HAP-1 (cell line): ENCODE measurements at regions not wholly inside any gene's neighbourhood (a gene's known extent, or its start where the extent isn't known, plus 50 kb on each side); places are given as distances from the start of the nearest gene placed in this dataset.
A peak's percentile ranks its signal among the peaks of the same experiment; 100 is the strongest.
"Not testable (repeated sequence)": the region's sequence is repeated elsewhere in the genome, so short reads cannot be mapped to it uniquely, and the experiment has no call there.

Source experiments
- DNase-seq, 2 experiments: peaks; one replicate each; pipeline ENCODE4 v3.0.0-alpha.2; 2016 to 2020; ENCODE audit warnings: low spot score in 2 of 2
- H3K27me3 ChIP-seq: fragments of 250-450 bp; sonication (Bioruptor Pico); 2 replicates; pipeline ENCODE4 v1.5.1; 2020; ENCODE audit warnings: low read depth, mild to moderate bottlenecking, moderate library complexity
- H3K36me3 ChIP-seq: fragments of 250-450 bp; sonication (Bioruptor Pico); replicated peaks from 2 replicates; pipeline ENCODE4 v1.5.1; 2020; ENCODE audit warnings: mild to moderate bottlenecking
- H3K4me1 ChIP-seq: fragments of 250-450 bp; sonication (Bioruptor Pico); 2 replicates; pipeline ENCODE4 v1.5.1; 2020; ENCODE audit warnings: mild to moderate bottlenecking
- H3K4me3 ChIP-seq: fragments of 250-450 bp; sonication (Bioruptor Pico); 2 replicates; pipeline ENCODE4 v1.5.1; 2020; ENCODE audit warnings: mild to moderate bottlenecking, moderate library complexity
- H3K9me3 ChIP-seq: fragments of 250-450 bp; sonication (Bioruptor Pico); 2 replicates; pipeline ENCODE4 v1.5.1; 2020; ENCODE audit warnings: mild to moderate bottlenecking, moderate library complexity
- in situ Hi-C: fragments of 300-500 bp; cut with MboI; formaldehyde crosslinking; loops from 3 replicates; pipeline ENCODE4 v1.14.3; 2020; ENCODE audit warnings: low sequenced_read_pairs, inconsistent platforms, mixed read lengths

DNA sequence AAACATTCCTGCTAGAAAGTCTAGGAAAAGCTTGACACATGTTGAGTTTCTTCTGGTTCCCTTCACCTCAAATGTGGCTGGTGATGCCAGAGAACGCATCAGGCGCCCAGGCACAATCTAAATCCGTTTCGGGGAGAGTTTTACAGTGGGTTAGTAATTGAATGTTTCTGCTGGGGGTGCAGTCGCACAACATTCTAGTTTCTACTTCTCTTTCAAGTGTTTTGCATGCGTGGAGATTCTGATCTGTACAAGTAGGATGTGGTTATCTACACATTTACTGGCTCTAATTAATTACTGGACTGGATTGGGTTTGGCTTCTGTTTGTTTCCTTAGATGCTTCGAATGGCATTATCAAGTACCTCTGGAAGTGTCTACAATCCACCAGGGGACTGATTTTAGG lies 173.8 kb downstream of the TMEM26 start:
- Histone ChIP-seq H3K4me1 (no peaks in the 10 kb centered on the region; the same call in 1 of the 2 replicates), H3K9me3 (no peaks in the 10 kb centered on the region), H3K4me3 (no peak overlapping the region), H3K36me3 (no peaks in the 10 kb centered on the region), H3K27me3 (no peaks in the 10 kb centered on the region)
- in situ Hi-C loops = loop anchor here (25.0 kb wide), 2 partner anchors 142 to 467 kb away; no protein-coding TSS in a partner anchor
- no peak for DNase-seq

DNA sequence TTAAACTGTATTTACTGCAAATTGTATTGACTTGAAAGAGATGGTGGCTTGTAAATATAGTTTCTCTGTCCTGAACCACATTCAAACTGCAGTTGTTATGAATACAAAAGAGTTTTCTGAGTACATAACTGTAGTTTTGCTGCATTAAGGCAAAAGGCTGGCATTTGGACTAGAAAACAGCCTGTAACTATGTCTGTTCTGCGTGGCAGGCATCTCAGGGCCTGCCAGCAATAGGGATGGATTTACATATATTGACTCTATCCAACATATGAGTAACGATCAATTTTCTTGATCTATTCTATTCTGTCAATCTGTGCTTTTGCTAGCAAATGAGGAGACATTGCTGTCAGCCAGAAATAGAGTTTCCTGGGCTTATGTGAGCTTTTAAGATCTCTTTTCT lies 174.6 kb downstream of the TMEM26 start:
- Histone ChIP-seq H3K36me3 (no peaks in the 10 kb centered on the region), H3K27me3 (no peaks in the 10 kb centered on the region), H3K4me3 (no peak overlapping the region), H3K4me1 (no peaks in the 10 kb centered on the region; the same call in 1 of the 2 replicates), H3K9me3 (no peaks in the 10 kb centered on the region)
- in situ Hi-C loops = loop anchor here (25.0 kb wide), 2 partner anchors 141 to 466 kb away; no protein-coding TSS in a partner anchor
- DNase-seq = no peak

DNA sequence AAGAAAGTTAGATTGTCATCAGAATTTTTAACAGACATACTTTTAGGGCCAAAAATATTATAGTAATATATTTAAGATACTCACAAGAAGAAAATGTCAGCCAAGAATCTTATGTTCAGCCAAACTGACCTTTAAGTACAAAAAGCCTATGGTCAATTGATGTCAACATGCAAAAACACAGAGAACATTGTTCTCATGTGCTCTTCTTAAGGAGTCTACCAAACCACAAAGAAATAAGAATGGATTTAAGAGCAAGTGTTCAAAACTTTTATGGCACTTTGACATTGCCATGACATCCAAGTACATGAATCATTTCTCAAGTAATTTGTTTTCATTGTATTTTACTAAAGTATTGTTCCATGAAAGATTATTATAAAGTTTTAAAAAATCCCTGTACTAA lies 180.4 kb downstream of the TMEM26 start:
- DNase-seq = no peak
- Histone ChIP-seq H3K4me3 (no peak overlapping the region), H3K4me1 (no peaks in the 10 kb centered on the region; the same call in 1 of the 2 replicates), H3K9me3 (no peaks in the 10 kb centered on the region), H3K27me3 (no peaks in the 10 kb centered on the region), H3K36me3 (no peaks in the 10 kb centered on the region)
- in situ Hi-C loops = no loop called here

DNA sequence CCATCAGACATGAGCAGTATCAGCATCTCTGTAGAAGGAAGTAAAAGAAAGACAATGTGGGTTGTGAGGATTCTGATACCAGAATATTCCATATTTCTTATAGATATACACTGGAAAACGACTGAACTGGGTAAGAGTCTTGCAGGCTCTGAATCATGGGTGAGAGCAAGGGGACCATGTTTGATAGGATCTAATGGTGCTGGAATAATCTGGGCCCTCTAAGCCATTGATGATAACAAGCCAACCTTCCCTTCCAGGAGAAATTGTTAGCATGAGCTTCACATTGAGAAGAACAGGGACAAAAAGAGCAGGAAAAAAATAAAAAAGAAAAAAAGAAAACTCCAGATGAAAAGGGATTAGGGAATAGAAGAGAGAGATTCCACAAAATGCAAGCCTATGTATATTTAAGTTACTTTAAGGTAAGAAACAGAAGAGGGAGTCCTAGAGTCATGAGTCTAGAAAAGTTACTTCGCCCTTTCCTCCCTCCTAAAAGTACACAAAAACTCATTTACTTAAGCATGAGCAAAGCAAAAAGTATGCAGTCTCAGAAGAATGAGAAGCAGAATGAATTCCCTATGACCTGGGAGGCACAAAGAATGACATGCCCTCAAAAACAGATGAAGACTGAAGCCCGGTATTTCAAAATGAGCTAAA lies 181.9 kb downstream of the TMEM26 start:
- Histone ChIP-seq H3K9me3 (no peaks in the 10 kb centered on the region), H3K4me3 (no peak overlapping the region)

DNA sequence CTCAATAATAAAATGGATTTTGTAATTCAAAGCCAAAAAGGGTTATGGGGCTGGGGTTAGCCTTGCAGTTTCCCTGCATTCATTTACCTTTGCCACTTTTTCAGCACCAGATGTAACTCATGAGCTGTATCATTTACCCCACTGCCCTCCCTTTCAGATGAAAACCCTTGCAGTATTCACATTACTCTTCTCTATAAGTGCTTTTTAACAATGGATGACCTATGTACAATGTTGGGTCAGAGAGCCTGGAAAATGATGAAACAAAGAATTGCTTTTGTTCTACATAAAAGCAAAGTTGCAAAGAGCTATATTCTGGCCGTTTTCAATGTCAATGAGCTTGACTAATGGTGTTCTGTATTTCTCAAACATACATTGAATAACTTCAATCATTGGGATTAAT lies 189.7 kb downstream of the TMEM26 start:
- Histone ChIP-seq H3K4me1 (peaks cover 7% of the 10 kb centered on the region), H3K36me3 (no peaks in the 10 kb centered on the region), H3K9me3 (no peaks in the 10 kb centered on the region), H3K4me3 (no peak overlapping the region), H3K27me3 (no peaks in the 10 kb centered on the region)
- in situ Hi-C loops = no loop called here
- peak; percentile 17 to 83 for DNase-seq

More for the DNA sequence above, 181.9 kb downstream of the TMEM26 start:
- Histone ChIP-seq H3K4me1 (no peaks in the 10 kb centered on the region; the same call in 1 of the 2 replicates), H3K36me3 (no peaks in the 10 kb centered on the region), H3K27me3 (no peaks in the 10 kb centered on the region)
- in situ Hi-C loops = no loop called here
- no peak for DNase-seq

DNA sequence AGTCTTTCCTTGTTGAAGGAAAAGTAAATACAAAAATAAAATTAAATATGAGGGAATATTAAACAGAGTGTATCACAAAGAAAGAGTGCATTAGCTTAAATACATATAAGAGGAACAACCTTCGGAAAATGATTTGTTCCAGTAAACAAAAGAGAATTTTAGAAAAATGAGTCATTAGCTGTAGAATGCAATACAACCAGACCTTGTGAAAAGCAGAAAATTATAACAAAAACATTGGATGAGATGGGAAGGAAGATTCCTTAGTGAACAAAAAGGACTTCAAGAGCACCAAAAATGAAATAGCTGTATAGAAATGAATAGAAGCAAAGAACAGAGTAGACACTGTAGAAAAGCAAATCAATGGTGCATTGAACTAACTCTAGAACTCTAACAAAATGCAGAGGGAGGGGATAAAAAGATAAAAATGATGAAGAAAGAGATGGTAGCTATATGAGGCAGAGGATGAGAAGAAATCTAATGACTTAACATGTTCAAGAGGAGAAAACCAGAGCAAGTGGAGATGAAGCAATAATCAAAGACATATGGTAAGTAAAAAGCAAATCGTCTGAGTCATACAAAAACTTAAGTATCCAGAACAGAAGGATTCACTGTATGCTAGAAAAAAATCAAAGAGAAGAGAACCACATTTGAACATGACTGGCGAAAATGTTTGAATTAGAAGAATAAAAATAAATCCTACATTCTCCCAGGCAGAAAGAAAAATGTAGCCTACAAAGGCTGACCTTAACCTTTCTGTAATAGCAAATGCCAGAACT lies 190.5 kb downstream of the TMEM26 start:
- H3K4me1 ChIP-seq = peaks cover 7% of the 10 kb centered on the region
- no peaks in the 10 kb centered on the region for H3K9me3 ChIP-seq
- H3K4me3 ChIP-seq = no peak overlapping the region
- in situ Hi-C loops = no loop called here
- H3K27me3 ChIP-seq = no peaks in the 10 kb centered on the region
- H3K36me3 ChIP-seq = no peaks in the 10 kb centered on the region
- DNase-seq = no peak

DNA sequence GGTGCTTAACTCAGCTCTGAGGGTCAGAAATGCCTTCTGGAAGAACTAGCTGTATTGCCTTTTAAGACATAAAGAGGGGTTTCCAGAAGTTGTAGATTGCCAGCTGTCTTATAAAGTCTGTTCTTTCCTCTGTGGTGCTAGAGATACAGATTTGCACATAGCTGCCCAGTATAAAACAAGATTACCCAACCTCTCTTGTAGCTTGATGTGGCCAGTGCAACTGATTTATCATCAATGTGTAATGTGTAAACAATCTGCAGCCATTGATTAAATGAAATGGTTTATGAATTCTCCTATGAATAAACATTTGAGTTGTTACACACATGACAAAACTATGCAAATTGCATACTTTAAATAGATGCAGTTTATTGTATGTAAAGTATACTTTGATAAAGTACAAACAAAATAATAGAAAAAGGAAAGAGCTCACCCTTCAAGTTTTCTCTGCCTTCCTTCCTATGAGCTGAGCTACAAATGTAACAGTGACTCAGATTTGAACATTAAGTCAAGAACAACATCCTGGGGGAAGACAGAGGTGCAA lies 195.2 kb downstream of the TMEM26 start:
- Histone ChIP-seq H3K36me3 (no peaks in the 10 kb centered on the region), H3K4me1 (peaks cover 3% of the 10 kb centered on the region), H3K9me3 (no peaks in the 10 kb centered on the region), H3K4me3 (no peak overlapping the region), H3K27me3 (no peaks in the 10 kb centered on the region)
- no peak for DNase-seq
- in situ Hi-C loops = no loop called here

DNA sequence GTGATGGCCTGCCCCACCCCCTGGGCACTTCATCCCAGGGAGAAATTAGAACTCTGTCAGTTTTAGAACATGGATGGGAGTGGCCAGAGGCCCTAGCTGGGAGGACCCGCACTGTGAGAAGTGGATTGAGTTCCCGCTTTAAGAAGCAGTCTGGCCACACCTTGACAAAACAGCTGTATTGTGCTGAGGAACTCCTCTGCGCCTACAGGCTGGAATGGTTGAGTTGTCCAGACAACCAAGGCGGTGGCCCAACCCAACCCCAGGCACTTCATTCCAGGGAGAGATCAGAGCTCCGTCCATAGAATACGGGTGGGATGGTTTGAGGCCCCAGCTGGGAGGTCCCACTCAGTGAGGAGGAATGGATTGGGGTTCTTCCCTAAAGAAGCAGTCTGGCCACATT lies 196.0 kb downstream of the TMEM26 start:
- Histone ChIP-seq H3K36me3 (no peaks in the 10 kb centered on the region), H3K27me3 (no peaks in the 10 kb centered on the region), H3K9me3 (no peaks in the 10 kb centered on the region), H3K4me3 (no peak overlapping the region), H3K4me1 (no peaks in the 10 kb centered on the region)
- no peak for DNase-seq
- in situ Hi-C loops = no loop called here

DNA sequence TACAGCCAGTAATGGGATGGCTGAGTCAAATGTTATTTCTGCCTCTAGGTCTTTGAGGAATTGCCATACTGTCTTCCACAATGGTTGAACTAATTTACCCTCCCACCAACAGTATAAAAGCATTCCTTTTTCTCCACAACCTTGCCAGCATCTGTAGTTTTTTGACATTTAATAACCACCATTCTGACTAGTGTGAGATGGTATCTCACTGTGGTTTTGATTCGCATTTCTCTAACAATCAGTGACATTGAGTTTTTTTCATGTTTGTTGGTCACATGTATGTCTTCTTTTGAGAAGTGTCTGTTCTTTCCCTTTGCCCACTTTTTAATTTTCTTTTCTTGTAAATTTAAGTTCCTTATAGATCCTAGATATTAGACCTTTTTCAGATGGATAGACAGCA lies 200.9 kb downstream of the TMEM26 start:
- DNase-seq, H3K4me3 ChIP-seq, H3K9me3 ChIP-seq, H3K27me3 ChIP-seq, in situ Hi-C loops, H3K4me1 ChIP-seq, H3K36me3 ChIP-seq: not testable (repeated sequence)

DNA sequence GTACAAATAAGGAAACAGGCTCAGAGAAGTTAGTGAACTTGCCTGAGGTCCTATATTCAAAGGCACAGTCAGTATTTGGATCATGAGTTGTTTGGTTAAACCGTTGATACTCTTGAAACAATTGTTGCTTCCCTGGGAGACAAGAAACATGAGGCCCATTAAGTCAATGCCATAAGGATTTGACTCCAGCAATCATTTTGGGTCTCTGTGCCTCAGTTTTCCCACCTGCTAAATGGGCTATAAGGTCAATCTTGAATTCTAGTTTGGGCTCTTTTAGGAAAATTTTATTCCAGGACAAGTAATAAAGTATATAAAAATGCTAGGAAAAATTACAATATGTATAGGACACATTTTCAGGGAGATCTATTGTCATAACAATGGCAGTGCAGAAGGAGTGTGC lies 202.1 kb downstream of the TMEM26 start:
- in situ Hi-C loops = no loop called here

DNA sequence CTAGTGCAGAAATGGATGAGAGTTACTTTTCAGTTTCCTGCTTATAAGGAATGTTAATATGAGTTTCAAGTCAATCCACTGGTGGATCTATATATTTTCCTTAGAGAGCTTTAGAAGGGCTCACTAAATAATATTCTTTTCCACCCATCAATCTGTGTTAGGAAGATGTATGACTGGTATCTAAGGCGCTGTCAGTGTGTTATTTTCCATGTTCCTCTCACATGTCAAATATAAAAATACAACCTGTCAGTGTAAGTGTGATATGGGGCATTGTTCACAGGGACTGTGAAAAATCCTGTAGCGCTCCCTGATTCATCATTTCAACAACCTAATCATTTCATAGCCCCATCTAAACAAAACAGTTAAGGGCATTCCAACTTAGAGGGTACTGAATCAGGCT lies 203.1 kb downstream of the TMEM26 start:
- Histone ChIP-seq H3K36me3 (no peaks in the 10 kb centered on the region), H3K9me3 (no peaks in the 10 kb centered on the region), H3K27me3 (no peaks in the 10 kb centered on the region), H3K4me3 (no peak overlapping the region), H3K4me1 (no peaks in the 10 kb centered on the region)
- in situ Hi-C loops = no loop called here
- DNase-seq = no peak

More for the DNA sequence above, 202.1 kb downstream of the TMEM26 start:
- Histone ChIP-seq H3K9me3 (no peaks in the 10 kb centered on the region), H3K27me3 (no peaks in the 10 kb centered on the region), H3K4me3 (no peak overlapping the region), H3K36me3 (no peaks in the 10 kb centered on the region), H3K4me1 (no peaks in the 10 kb centered on the region)
- no peak for DNase-seq

DNA sequence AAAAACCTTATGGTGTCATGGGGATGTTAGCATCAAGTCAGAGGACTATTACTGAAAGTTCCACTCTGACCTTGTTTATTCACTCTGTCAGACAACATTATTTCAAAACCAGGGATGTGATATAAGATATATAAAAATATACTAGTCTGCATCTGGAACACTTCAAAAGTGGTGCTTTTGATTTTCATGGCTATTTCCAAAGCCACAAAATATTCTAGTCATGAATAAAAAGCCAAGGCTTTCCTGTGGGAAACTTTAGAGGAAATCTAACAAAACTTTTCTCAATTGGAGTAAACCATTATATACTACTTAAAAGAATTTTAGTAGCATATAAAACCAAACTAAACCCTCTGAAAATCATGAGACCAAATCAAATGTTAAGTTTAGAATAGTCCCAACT lies 205.2 kb downstream of the TMEM26 start:
- no peak for DNase-seq
- in situ Hi-C loops = no loop called here
- no peaks in the 10 kb centered on the region for H3K9me3 ChIP-seq
- H3K27me3 ChIP-seq = no peaks in the 10 kb centered on the region
- H3K4me3 ChIP-seq = no peak overlapping the region
- H3K4me1 ChIP-seq = no peaks in the 10 kb centered on the region
- H3K36me3 ChIP-seq = no peaks in the 10 kb centered on the region

DNA sequence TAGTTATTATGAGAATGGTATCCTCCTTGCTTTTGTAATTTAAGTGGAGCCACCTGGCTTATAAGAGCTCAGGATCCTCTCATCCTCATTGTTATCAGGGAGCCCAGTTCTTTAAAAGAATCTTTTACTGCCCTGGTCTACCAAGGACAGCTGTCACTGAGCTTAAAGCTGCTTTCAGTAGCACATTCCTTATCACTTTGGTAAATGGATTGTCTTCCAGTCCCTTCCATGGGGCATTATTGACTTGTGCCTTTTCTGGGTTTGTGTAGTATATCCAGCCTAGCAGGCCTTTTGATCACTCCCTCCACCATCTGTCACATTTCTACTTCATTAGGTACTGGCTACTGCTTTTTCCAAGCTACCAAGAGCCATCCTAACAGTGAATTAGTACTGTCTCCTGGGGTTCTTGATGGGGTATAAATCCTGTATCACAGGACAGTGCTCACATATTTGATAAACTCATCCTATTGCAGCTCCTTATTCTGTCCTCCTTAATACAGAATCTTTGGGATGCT lies 208.9 kb downstream of the TMEM26 start:
- Histone ChIP-seq H3K27me3 (no peaks in the 10 kb centered on the region), H3K4me1 (no peaks in the 10 kb centered on the region), H3K4me3 (no peak overlapping the region), H3K36me3 (no peaks in the 10 kb centered on the region), H3K9me3 (no peaks in the 10 kb centered on the region)
- DNase-seq = no peak
- in situ Hi-C loops = no loop called here

DNA sequence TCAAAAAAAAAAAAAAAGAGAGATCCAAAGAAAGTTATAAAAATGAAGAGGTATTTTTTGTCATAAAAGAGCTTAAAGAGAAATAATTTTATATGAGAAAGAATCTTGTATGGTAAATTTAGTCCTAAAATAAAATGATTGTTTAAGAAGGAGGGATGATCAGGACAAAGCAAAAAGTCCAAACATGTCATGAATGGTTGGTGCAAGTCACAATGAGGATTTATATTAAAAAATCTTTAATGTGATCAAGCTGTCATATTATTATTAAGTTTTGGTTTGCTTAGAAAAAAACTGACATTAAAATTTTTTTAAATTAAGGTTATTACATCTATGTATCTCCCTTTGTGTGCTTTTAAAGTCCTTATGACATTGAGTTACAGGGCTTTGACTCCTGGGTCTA lies 220.4 kb downstream of the TMEM26 start:
- no peaks in the 10 kb centered on the region for H3K4me1 ChIP-seq
- no peak overlapping the region for H3K4me3 ChIP-seq
- H3K36me3 ChIP-seq = no peaks in the 10 kb centered on the region
- H3K9me3 ChIP-seq = peaks cover 5% of the 10 kb centered on the region; the same call in 1 of the 2 replicates
- in situ Hi-C loops = no loop called here
- no peaks in the 10 kb centered on the region for H3K27me3 ChIP-seq
- no peak for DNase-seq
